Transverse colon (tissue), 4 donors: ENCODE measurements at regions not wholly inside any gene's neighbourhood (a gene's known extent, or its start where the extent isn't known, plus 50 kb on each side); places are given as distances from the start of the nearest gene placed in this dataset.

ENCODE experiments used
- DNase-seq: peaks from one replicate; pipeline ENCODE4 v3.0.0-alpha.2; 2019
- H3K27ac ChIP-seq, 4 donors: fragments of 200-600 bp; sonication (generic); 2 replicates each; pipeline ENCODE4 v1.5.1; 2016 to 2018; ENCODE audit warnings: inconsistent platforms in 4 of 4
- H3K27me3 ChIP-seq: fragments of 200-600 bp; sonication (generic); 2 replicates; pipeline ENCODE4 v1.5.1; 2017; ENCODE audit warnings: inconsistent platforms
- H3K36me3 ChIP-seq, 4 donors: fragments of 200-600 bp; sonication (generic); 2 replicates each; pipeline ENCODE4 v1.5.1; 2017 to 2019; ENCODE audit warnings: inconsistent platforms in 4 of 4
- H3K4me1 ChIP-seq, 4 donors: fragments of 200-600 bp; sonication (generic); 2 replicates each; pipeline ENCODE4 v1.5.1; 2017 to 2020; ENCODE audit warnings: inconsistent platforms in 4 of 4
- H3K4me3 ChIP-seq, 4 donors: fragments of 200-600 bp; sonication (generic); 1 replicate in 1 of 4; 2 replicates in 3 of 4; pipeline versions ENCODE4 v1.5.1 to v1.6.1; 2017 to 2019; ENCODE audit warnings: inconsistent platforms in 4 of 4
- H3K9me3 ChIP-seq, 2 donors: fragments of 200-600 bp; sonication (generic); 2 replicates each; pipeline ENCODE4 v1.5.1; 2017 to 2019; ENCODE audit warnings: inconsistent platforms in 2 of 2
- EP300 ChIP-seq: sonication (generic); formaldehyde crosslinking; IDR thresholded peaks from one replicate; pipeline ENCODE4 v1.6.1; 2017; ENCODE audit warnings: antibody characterized with exemption, low read depth
- POLR2A ChIP-seq: fragments of 450-650 bp; IDR thresholded peaks from one replicate; pipeline ENCODE4 v1.6.1; 2016; ENCODE audit warnings: antibody characterized with exemption, mild to moderate bottlenecking, moderate library complexity
- POLR2AphosphoS5 ChIP-seq, 3 donors: sonication (generic); formaldehyde crosslinking; IDR thresholded peaks; one replicate each; pipeline ENCODE4 v1.6.1; 2016; ENCODE audit warnings: antibody characterized with exemption in 3 of 3
- WGBS, 2 donors: methylation state at CpG; one replicate each; pipeline ENCODE4 v1.1.5; 2018; ENCODE audit warnings: low coverage in 1 of 2; 5-methylcytosine and 5-hydroxymethylcytosine counted together
- in situ Hi-C, 4 donors: fragments of 200-750 bp; cut with MboI; loops; one replicate each; pipeline versions ENCODE4 v1.15.0 to v1.15.1; 2017; ENCODE audit warnings: low sequenced_read_pairs in 3 of 4, low pct_ligation_motif_present in 1 of 4, low pct_unique_long_range_greater_than_20kb in 1 of 4
- intact Hi-C: fragments of 100-400 bp; cut with DNase I; formaldehyde crosslinking; loops from one replicate; pipeline ENCODE4 v1.15.1; 2023; ENCODE audit warnings: low total_unique reads
- TF ChIP-seq, protein P1 (sequence below), 5 experiments: fragments of 200-600 bp in 3 of 5; fragments of 450-650 bp in 2 of 5; sonication (generic) in 3 of 5; IDR thresholded peaks; 1 replicate in 2 of 5; 2 replicates in 3 of 5; pipeline ENCODE4 v1.5.1; 2016 to 2017; ENCODE audit warnings: antibody characterized with exemption in 5 of 5, inconsistent platforms in 3 of 5, mild to moderate bottlenecking in 2 of 5, moderate library complexity in 1 of 5

DNA sequence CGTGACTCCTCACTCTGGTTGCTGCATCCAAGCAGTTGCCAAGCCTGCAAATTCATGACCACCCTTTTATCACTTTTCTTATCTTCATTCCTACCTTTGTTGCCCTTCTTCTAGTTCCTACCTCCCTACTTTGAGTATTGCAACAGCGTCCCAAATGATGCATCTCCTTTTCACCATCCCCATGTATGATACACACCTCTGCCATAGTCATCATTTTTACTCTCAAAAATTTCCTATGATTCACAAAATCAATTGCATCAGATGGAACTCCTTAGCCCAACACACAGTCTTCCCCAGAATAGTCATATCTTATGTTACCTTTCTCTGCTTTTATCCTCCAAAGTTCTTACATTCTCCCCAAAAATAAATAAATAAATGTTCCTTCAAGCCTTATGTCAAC is 262.6 kb downstream of the TBL1XR1 start:
- H3K27ac ChIP-seq, result no peak overlapping the region
- intact Hi-C loops, result no loop called here
- in situ Hi-C loops, result loop anchor here in 2 of 4 donors (25.0 kb wide), 1 partner anchor 422 kb away; no protein-coding TSS in a partner anchor
- no peak overlapping the region for H3K4me3 ChIP-seq
- DNase-seq, result no peak
- TF ChIP-seq, protein P1, sequence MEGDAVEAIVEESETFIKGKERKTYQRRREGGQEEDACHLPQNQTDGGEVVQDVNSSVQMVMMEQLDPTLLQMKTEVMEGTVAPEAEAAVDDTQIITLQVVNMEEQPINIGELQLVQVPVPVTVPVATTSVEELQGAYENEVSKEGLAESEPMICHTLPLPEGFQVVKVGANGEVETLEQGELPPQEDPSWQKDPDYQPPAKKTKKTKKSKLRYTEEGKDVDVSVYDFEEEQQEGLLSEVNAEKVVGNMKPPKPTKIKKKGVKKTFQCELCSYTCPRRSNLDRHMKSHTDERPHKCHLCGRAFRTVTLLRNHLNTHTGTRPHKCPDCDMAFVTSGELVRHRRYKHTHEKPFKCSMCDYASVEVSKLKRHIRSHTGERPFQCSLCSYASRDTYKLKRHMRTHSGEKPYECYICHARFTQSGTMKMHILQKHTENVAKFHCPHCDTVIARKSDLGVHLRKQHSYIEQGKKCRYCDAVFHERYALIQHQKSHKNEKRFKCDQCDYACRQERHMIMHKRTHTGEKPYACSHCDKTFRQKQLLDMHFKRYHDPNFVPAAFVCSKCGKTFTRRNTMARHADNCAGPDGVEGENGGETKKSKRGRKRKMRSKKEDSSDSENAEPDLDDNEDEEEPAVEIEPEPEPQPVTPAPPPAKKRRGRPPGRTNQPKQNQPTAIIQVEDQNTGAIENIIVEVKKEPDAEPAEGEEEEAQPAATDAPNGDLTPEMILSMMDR (IDR thresholded peaks at IDR 0.05), result no peak
- no peak for TF ChIP-seq POLR2AphosphoS5 (IDR thresholded peaks at IDR 0.05)
- no peak for TF ChIP-seq EP300
- no peak for TF ChIP-seq POLR2A
- no peaks in the 10 kb centered on the region for H3K27me3 ChIP-seq
- no peaks in the 10 kb centered on the region for H3K9me3 ChIP-seq
- WGBS, 2 donors, result 88 to 90% methylated on average over 2 of the region's 2 CpGs
- no peaks in the 10 kb centered on the region for H3K36me3 ChIP-seq
- H3K4me1 ChIP-seq, result no peaks in the 10 kb centered on the region

DNA sequence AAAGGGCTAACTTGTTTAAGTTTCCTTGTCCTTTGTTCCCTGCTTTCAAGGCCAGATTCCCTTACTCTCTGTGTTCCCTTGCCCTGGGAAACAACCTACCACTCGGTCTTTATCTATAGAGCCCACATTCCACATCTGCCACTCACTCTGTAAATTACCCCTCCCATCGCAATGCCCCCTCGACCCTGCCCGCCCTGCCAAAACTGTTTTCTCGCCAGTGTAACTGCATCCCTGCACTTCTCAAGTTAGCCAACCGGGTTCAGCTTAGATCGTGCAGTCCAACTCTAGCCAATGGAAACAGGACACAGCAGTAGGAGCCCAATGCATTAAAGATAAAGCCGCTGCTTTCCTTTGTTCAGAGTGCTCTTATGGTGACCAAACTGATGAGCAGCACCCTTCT is 263.6 kb downstream of the TBL1XR1 start:
- 29 to 72% methylated on average over 1 to 8 of the region's 8 CpGs for WGBS, 2 donors
- TF ChIP-seq, protein P1 (IDR thresholded peaks at IDR 0.05), result no peak
- TF ChIP-seq POLR2A (no peak), EP300 (no peak), POLR2AphosphoS5 (IDR thresholded peaks at IDR 0.05) (no peak)
- H3K27me3 ChIP-seq, result no peaks in the 10 kb centered on the region
- H3K36me3 ChIP-seq, result no peaks in the 10 kb centered on the region
- no peak overlapping the region for H3K4me3 ChIP-seq
- in situ Hi-C loops, result loop anchor here in 2 of 4 donors (25.0 kb wide), 1 partner anchor 421 kb away; no protein-coding TSS in a partner anchor
- H3K27ac ChIP-seq, result no peak overlapping the region
- H3K9me3 ChIP-seq, result no peaks in the 10 kb centered on the region
- DNase-seq, result no peak
- intact Hi-C loops, result no loop called here
- no peaks in the 10 kb centered on the region for H3K4me1 ChIP-seq

DNA sequence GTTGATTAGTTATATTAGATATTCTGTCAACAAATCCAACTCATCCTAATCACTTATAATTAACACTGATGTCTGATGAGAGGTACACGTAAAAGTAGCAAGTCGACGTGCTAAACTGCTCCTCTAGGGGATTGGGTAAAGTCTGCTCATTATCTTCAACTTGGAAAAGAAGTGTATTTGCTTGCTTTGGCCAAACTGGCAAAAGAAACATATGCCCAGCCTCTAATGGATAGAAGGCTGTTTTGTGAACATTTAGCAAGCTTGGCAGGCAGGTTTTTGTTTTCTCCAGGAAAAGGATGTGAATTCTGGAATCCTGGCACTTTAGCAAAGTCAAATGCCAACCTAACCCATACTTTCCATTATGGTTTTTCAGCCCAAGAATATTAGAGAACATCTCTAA is 264.8 kb downstream of the TBL1XR1 start:
- Histone ChIP-seq H3K36me3 (no peaks in the 10 kb centered on the region), H3K4me1 (no peaks in the 10 kb centered on the region), H3K9me3 (no peaks in the 10 kb centered on the region), H3K27ac (no peak overlapping the region), H3K27me3 (no peaks in the 10 kb centered on the region), H3K4me3 (no peak overlapping the region)
- TF ChIP-seq POLR2AphosphoS5 (IDR thresholded peaks at IDR 0.05), result no peak
- no peak for TF ChIP-seq POLR2A
- TF ChIP-seq EP300, result no peak
- TF ChIP-seq, protein P1 (IDR thresholded peaks at IDR 0.05), result no peak
- DNase-seq, result no peak
- in situ Hi-C loops, result loop anchor here in 2 of 4 donors (25.0 kb wide), 1 partner anchor 420 kb away; no protein-coding TSS in a partner anchor
- intact Hi-C loops, result no loop called here
- 81 to 83% methylated on average over 3 of the region's 3 CpGs for WGBS, 2 donors

DNA sequence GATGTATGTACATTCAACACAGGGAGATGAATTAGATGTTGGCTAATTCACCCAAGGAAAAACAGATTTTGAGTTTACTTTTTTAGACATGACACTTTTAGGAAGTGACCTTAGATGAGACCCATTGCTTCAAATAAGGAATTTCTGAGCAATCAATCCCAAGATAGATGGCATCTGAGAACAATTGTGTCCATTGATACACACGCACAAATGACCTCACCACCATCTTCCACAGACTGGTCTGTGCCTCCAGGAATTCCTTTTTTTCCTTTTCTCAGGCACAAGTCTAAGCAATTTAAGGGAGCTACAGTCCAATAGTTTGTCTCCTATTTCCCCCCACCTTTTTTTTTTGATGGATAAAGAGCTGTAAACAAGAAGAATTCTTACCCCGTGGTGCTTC is 265.3 kb downstream of the TBL1XR1 start:
- Histone ChIP-seq H3K9me3 (no peaks in the 10 kb centered on the region), H3K27me3 (no peaks in the 10 kb centered on the region), H3K4me3 (no peak overlapping the region), H3K4me1 (no peaks in the 10 kb centered on the region), H3K36me3 (no peaks in the 10 kb centered on the region), H3K27ac (no peak overlapping the region)
- WGBS, 2 donors, result 76 to 84% methylated on average over 2 of the region's 2 CpGs
- intact Hi-C loops (no loop called here), in situ Hi-C loops (loop anchor here in 2 of 4 donors (25.0 kb wide), 1 partner anchor 420 kb away; no protein-coding TSS in a partner anchor)
- no peak for DNase-seq
- TF ChIP-seq EP300 (no peak), POLR2A (no peak), POLR2AphosphoS5 (IDR thresholded peaks at IDR 0.05) (no peak)
- TF ChIP-seq, protein P1 (IDR thresholded peaks at IDR 0.05), result no peak
